HepG2 (cell line): ENCODE measurements at regions not wholly inside any gene's neighbourhood (a gene's known extent, or its start where the extent isn't known, plus 50 kb on each side); places are given as distances from the start of the nearest gene placed in this dataset.
"Not testable (repeated sequence)": the region's sequence is repeated elsewhere in the genome, so short reads cannot be mapped to it uniquely, and the experiment has no call there.

Experiments used
- ATAC-seq: fragments of 200-7000 bp; cut with Tn5 transposase; 3 replicates; pipeline ENCODE4 v1.9.1; 2020; ENCODE audit warnings: mild to moderate bottlenecking, moderate library complexity
- BruUV-seq: library from RNA; stranded (reverse); fragments of 400-500 nt; replicated peaks from 2 replicates; lab custom pipeline; 2021; lab: Mats Ljungman, UMichigan
- CTCF ChIA-PET: fragments of 300-600 bp; formaldehyde crosslinking; extraction: SDS; loops from one replicate; lab custom pipeline; 2021; ENCODE audit warnings: low total read pairs, inconsistent platforms, low intra/inter-chr PET ratio; lab: Yijun Ruan, JAX
- POLR2A ChIA-PET: fragments of 350-600 bp; sonication (Branson Sonifier 250); formaldehyde crosslinking; loops from one replicate; lab custom pipeline; 2020; ENCODE audit warnings: antibody characterized with exemption, inconsistent platforms; lab: Yijun Ruan, JAX
- DNase-seq: peaks from one replicate; pipeline ENCODE4 v3.0.0-alpha.2; 2015; ENCODE audit warnings: low spot score
- FAIRE-seq: peaks from 3 replicates; lab custom pipeline; 2011; peaks lifted over from hg19 to GRCh38; lab: Jason Lieb, UNC
- H2AFZ ChIP-seq: one replicate; pipeline ENCODE4 v1.6.1; 2011; ENCODE audit warnings: low read length, inconsistent platforms
- H3K27ac ChIP-seq: fragments of 300-600 bp; 3 replicates; pipeline ENCODE4 v1.8.0; 2011; ENCODE audit warnings: mixed run types, mild to moderate bottlenecking, mixed read lengths, low read length, inconsistent platforms; ENCODE audit not compliant: insufficient read depth; ENCODE audit errors: extremely low read length
- H3K27me3 ChIP-seq, 2 experiments: fragments of 200-600 bp in 1 of 2; 2 replicates in 1 of 2; 3 replicates in 1 of 2; pipeline versions ENCODE4 v1.6.0 to v1.8.0; 2011; ENCODE audit warnings: low read length in 2 of 2, mild to moderate bottlenecking in 2 of 2, moderate library complexity in 2 of 2, inconsistent platforms in 1 of 2; ENCODE audit not compliant: insufficient read depth in 2 of 2, control insufficient read depth in 1 of 2
- H3K36me3 ChIP-seq, 2 experiments: fragments of 200-600 bp in 1 of 2; replicated peaks in 1 of 2; 2 replicates in 1 of 2; 3 replicates in 1 of 2; pipeline versions ENCODE4 v1.5.1 to v1.8.0; 2011; ENCODE audit warnings: low read length in 2 of 2, inconsistent platforms in 1 of 2; ENCODE audit not compliant: insufficient read depth in 2 of 2, control insufficient read depth in 1 of 2
- H3K4me1 ChIP-seq: 2 replicates; pipeline ENCODE4 v1.5.1; 2012; ENCODE audit warnings: low read length, inconsistent platforms; ENCODE audit not compliant: insufficient read depth
- H3K4me2 ChIP-seq: 2 replicates; pipeline ENCODE4 v1.6.0; 2011; ENCODE audit warnings: low read depth, low read length, inconsistent platforms
- H3K4me3 ChIP-seq, 3 experiments: fragments of 200-600 bp in 1 of 3; sonication (generic), shearing (Covaris generic) in 1 of 3; replicated peaks in 1 of 3; 2 replicates each; pipeline ENCODE4 v1.5.1; 2011 to 2016; ENCODE audit warnings: low read length in 3 of 3, inconsistent platforms in 2 of 3, low read depth in 2 of 3, mild to moderate bottlenecking in 2 of 3, control low read depth in 1 of 3, mixed read lengths in 1 of 3; ENCODE audit not compliant: insufficient read depth in 1 of 3
- H3K79me2 ChIP-seq: one replicate; pipeline ENCODE4 v1.6.1; 2011; ENCODE audit warnings: low read length, inconsistent platforms; ENCODE audit not compliant: insufficient read depth
- H3K9ac ChIP-seq: 2 replicates; pipeline ENCODE4 v1.6.0; 2011; ENCODE audit warnings: mild to moderate bottlenecking, low read depth, low read length, inconsistent platforms; ENCODE audit not compliant: insufficient read depth
- H3K9me3 ChIP-seq: 2 replicates; pipeline ENCODE4 v1.5.1; 2012; ENCODE audit warnings: mild to moderate bottlenecking, low read length
- H4K20me1 ChIP-seq: 2 replicates; pipeline ENCODE4 v1.6.0; 2011; ENCODE audit warnings: inconsistent platforms, mild to moderate bottlenecking, low read length, moderate library complexity; ENCODE audit not compliant: insufficient read depth
- ARID3A ChIP-seq: IDR thresholded peaks from 2 replicates; pipeline ENCODE4 v1.6.1; 2012; ENCODE audit warnings: low read depth, low read length, improper control_type of control experiment
- CTCF ChIP-seq: sonication (generic); formaldehyde crosslinking; IDR thresholded peaks from 2 replicates; pipeline ENCODE4 v1.5.0; 2020; ENCODE audit warnings: mild to moderate bottlenecking, missing genetic modification reagents, moderate library complexity
- FOXA1 ChIP-seq, 2 experiments: fragments of 450-650 bp in 1 of 2; sonication (generic) in 1 of 2; formaldehyde crosslinking in 1 of 2; IDR thresholded peaks; 2 replicates each; pipeline versions ENCODE4 v1.4.0 to v1.6.1; 2016 to 2020; ENCODE audit warnings: missing genetic modification reagents in 1 of 2
- MLX ChIP-seq: IDR thresholded peaks from 2 replicates; pipeline ENCODE4 v1.6.1; 2016
- MXD4 ChIP-seq: IDR thresholded peaks from 2 replicates; pipeline ENCODE4 v1.6.1; 2016; ENCODE audit warnings: mild to moderate bottlenecking, missing biosample characterization, missing genetic modification reagents
- NBN ChIP-seq: fragments of 450-650 bp; conservative IDR thresholded peaks from 2 replicates; pipeline ENCODE4 v1.6.1; 2017
- TEAD3 ChIP-seq: optimal IDR thresholded peaks from 2 replicates; pipeline ENCODE3; 2016; ENCODE audit warnings: borderline replicate concordance
- TFDP1 ChIP-seq: IDR thresholded peaks from 2 replicates; pipeline ENCODE4 v1.6.1; 2016; ENCODE audit warnings: missing compliant biosample characterization, missing genetic modification reagents, borderline replicate concordance
- TFE3 ChIP-seq: IDR thresholded peaks from 2 replicates; pipeline ENCODE4 v1.6.1; 2016
- TGIF2 ChIP-seq: IDR thresholded peaks from 2 replicates; pipeline ENCODE4 v1.6.1; 2016; ENCODE audit warnings: control low read depth, missing compliant biosample characterization
- ZNF331 ChIP-seq: sonication (generic); formaldehyde crosslinking; IDR thresholded peaks from 2 replicates; pipeline ENCODE4 v1.4.0; 2020; ENCODE audit warnings: missing genetic modification reagents
- ZNF768 ChIP-seq: sonication (generic); formaldehyde crosslinking; IDR thresholded peaks from 2 replicates; pipeline ENCODE4 v1.4.0; 2020; ENCODE audit warnings: missing genetic modification reagents
- WGBS: methylation state at CpG from one replicate; pipeline ENCODE4 v1.1.6; 2017; ENCODE audit warnings: low lambda C conversion rate; 5-methylcytosine and 5-hydroxymethylcytosine counted together
- in situ Hi-C: cut with HindIII; loops from 2 replicates; pipeline ENCODE4 v1.10.0; 2017; ENCODE audit warnings: low pct_unique_long_range_greater_than_20kb; ENCODE audit not compliant: extremely low pct_ligation_motif_present
- intact Hi-C: fragments of 100-400 bp; cut with micrococcal nuclease; formaldehyde crosslinking; loops from one replicate; pipeline ENCODE4 v1.10.0; 2022; ENCODE audit not compliant: unreplicated experiment

- DNase-seq; CTCF ChIA-PET; H4K20me1 ChIP-seq; POLR2A ChIA-PET; in situ Hi-C loops; H3K79me2 ChIP-seq; H3K27ac ChIP-seq; H3K36me3 ChIP-seq; H3K4me2 ChIP-seq; intact Hi-C loops; H3K9ac ChIP-seq; H3K4me3 ChIP-seq; H3K9me3 ChIP-seq; H2AFZ ChIP-seq; BruUV-seq; FAIRE-seq; H3K27me3 ChIP-seq; TF ChIP-seq FOXA1 (IDR thresholded peaks at IDR 0.05): not testable (repeated sequence)
- ATAC-seq: peak; percentile 59
- WGBS: 74% methylated on average over 6 of the region's 7 CpGs
- H3K4me1 ChIP-seq: peaks cover 16% of the 10 kb centered on the region
- TF ChIP-seq TFDP1 (CRISPR knock-in tag) (peak; percentile 56; the same call in 1 of the 2 replicates), MXD4 (CRISPR knock-in tag) (peak; percentile 57; the same call in 1 of the 2 replicates), ZNF768 (CRISPR knock-in tag) (peak; percentile 55; the same call in 1 of the 2 replicates), CTCF (CRISPR knock-in tag) (peak; percentile 79), TEAD3 (CRISPR knock-in tag) (peak; percentile 47), FOXA1 (CRISPR knock-in tag; IDR thresholded peaks at IDR 0.05) (peak; percentile 66), TFE3 (peak; percentile 70), TGIF2 (CRISPR knock-in tag) (0 out of 2 replicates have a peak, but pooled peaks have one; percentile 31), NBN (0 out of 2 replicates have a peak, but pooled peaks have one; percentile 25), ARID3A (peak; percentile 41; the same call in 1 of the 2 replicates), MLX (CRISPR knock-in tag) (0 out of 2 replicates have a peak, but pooled peaks have one; percentile 34), ZNF331 (0 out of 2 replicates have a peak, but pooled peaks have one; percentile 28)
Measured at GRCh38 chr16:21534561-21534960, 64.8 kb upstream of the METTL9 start.
